ENCODE measurements at regions not wholly inside any gene's neighbourhood (a gene's known extent, or its start where the extent isn't known, plus 50 kb on each side); places are given as distances from the start of the nearest gene placed in this dataset.

DNA sequence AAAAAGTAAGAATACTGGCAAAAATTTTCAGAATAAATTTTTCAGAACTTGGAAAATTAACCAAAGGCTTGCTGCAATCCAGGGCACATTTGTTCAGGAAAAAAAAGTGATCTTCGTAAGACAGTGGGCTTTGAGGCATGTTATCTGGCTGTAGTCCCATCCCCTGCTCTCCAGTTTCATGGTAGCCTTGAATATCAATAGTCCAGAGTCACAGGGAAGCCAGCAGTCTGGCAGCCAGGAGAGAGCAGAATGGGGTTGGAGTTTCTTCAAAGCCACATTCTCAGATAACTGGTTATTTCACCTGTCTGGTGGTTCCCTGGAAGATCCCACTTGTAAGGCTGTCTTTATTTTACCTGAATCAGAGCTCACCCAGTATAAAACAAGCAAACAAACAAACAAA is 669.3 kb downstream of the MATN1 start:
- TF ChIP-seq, protein P1, sequence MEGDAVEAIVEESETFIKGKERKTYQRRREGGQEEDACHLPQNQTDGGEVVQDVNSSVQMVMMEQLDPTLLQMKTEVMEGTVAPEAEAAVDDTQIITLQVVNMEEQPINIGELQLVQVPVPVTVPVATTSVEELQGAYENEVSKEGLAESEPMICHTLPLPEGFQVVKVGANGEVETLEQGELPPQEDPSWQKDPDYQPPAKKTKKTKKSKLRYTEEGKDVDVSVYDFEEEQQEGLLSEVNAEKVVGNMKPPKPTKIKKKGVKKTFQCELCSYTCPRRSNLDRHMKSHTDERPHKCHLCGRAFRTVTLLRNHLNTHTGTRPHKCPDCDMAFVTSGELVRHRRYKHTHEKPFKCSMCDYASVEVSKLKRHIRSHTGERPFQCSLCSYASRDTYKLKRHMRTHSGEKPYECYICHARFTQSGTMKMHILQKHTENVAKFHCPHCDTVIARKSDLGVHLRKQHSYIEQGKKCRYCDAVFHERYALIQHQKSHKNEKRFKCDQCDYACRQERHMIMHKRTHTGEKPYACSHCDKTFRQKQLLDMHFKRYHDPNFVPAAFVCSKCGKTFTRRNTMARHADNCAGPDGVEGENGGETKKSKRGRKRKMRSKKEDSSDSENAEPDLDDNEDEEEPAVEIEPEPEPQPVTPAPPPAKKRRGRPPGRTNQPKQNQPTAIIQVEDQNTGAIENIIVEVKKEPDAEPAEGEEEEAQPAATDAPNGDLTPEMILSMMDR (IDR thresholded peaks at IDR 0.05; ENCODE audit: borderline replicate concordance, insufficient read depth, low read depth, low read length), result no peak
- H3K4me3 ChIP-seq (ENCODE audit: low read depth, low read length), result no peak overlapping the region

DNA sequence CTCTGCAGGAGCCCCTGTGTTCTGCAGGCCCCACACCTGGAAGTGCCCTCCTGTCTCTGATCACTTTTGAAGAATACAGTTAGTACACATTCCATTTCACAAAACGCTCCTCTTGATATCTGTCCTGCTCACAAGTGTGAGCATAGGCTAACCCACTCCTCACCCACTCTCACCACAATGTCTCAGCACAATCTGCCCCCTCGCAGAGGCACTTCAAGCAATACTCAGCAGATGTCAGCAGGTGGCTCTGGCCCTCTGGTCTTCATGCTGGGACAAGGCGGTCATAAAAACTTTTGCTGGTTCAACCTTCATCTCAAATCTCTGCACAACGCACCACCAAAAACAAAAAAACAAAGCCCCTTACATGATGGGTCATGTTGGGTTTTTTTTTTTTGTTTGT is 671.2 kb downstream of the MATN1 start:
- TF ChIP-seq, protein P1 (IDR thresholded peaks at IDR 0.05; ENCODE audit: borderline replicate concordance, insufficient read depth, low read depth, low read length), result no peak
- H3K4me3 ChIP-seq (ENCODE audit: low read depth, low read length), result no peak overlapping the region

DNA sequence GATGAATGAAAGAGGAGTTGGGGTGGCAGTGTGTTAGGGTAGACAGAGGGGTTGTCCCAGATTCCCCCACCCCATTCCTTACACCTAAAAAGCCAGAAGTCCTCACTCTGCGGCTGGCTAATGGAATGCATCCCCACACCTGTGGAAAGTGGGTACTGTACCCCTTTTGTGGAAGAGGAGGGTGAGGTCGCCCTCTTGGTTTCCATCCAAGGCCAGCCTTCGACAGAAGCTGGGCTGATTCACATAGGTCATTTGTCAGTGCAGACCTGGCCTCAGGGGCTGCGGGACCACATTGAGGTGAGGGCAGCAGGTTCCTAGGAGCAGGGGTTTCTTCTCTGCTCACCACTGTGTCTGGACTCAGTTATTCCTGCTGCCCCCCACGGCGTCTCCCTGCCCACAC is 671.6 kb downstream of the MATN1 start:
- TF ChIP-seq, protein P1 (IDR thresholded peaks at IDR 0.05; ENCODE audit: borderline replicate concordance, insufficient read depth, low read depth, low read length), result no peak
- no peak overlapping the region for H3K4me3 ChIP-seq (ENCODE audit: low read depth, low read length)

DNA sequence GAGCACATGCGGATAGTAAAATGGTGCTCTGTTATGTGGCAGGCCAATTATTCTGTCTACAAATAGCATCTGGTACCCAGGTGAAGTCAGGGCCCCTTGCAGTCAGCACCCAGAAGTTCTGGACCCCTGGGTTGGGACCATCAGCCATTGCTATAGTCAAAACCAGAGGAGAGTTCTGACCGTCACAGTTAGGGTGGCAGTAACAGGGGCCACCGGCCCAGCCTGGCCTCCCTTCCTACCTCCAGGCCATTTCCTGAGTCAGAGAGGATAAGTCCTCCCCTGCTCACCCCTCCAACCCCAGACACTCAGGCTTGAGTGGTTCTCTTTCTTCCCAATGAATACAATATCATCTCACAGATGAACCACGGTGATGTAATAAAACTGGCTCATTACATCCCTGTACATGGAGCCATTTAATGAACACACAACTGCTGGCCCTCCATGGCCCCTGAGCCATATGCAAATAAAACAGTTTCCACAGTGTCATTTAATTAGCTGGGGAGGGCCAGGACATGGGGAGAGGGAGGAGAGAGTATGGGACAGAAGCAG is 673.6 kb downstream of the MATN1 start:
- TF ChIP-seq, protein P1 (IDR thresholded peaks at IDR 0.05; ENCODE audit: borderline replicate concordance, insufficient read depth, low read depth, low read length), result no peak
- H3K4me3 ChIP-seq (ENCODE audit: low read depth, low read length), result no peak overlapping the region

DNA sequence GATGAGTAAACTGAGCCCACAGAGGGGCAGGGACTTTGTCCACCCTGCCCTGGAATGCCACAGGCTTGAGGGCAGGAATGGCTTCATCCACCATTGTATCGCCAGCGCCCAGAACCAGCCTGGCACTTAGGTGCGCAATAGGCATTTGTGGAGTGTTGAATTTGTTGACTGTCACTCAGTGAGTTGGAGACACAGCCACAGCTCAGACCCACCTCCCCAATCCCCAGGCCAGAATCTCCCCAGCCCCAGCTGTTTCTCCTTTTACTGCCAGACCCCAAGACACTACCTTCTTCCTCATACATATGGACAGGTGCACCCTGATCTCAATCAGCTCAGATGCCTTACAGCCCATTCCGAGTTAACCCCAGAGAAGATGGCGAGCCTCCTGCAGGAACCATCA is 674.5 kb downstream of the MATN1 start:
- no peak overlapping the region for H3K4me3 ChIP-seq (ENCODE audit: low read depth, low read length)
- TF ChIP-seq, protein P1 (IDR thresholded peaks at IDR 0.05; ENCODE audit: borderline replicate concordance, insufficient read depth, low read depth, low read length), result no peak

DNA sequence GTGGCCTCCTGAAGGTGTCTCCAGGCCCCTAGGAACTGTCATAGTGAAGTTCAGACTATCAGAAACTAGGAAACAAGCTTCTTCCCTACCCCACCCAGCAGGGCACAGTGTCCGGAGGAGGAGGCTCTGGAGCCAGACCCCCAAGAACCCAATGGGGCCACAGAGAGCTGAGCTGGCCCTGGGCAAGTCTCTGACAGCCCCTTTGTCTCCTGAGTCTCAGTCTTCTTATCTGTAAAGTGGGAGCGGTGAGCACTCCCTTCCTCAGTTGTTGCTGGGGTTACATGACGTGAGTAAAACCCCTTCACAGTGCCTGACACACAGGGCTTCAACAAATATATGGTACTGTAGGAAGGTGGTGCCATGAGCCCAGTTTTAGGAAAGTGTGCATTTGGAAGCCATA is 675.8 kb downstream of the MATN1 start:
- H3K4me3 ChIP-seq (ENCODE audit: low read depth, low read length), result no peak overlapping the region
- TF ChIP-seq, protein P1 (IDR thresholded peaks at IDR 0.05; ENCODE audit: borderline replicate concordance, insufficient read depth, low read depth, low read length), result no peak

DNA sequence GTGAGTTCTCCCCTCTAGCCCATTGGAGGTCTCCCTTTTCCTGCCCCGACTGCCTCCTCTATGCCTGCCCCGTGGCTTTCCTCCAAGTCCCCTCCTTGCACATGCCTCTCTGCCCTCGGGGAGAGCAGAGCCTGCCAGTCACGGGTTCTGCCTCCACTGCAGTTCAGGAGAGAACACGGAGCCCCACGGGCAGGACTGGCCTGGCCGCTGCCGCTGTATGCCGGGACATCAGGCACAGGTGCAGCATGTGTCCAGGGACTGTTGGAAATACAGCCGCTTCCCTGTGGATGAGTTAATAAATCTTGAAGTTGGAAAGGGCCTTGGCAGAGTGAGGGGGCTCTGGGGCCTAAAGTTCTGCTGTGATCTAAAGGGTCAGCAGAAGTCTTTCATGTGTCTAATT is 676.6 kb downstream of the MATN1 start:
- TF ChIP-seq, protein P1 (IDR thresholded peaks at IDR 0.05; ENCODE audit: borderline replicate concordance, insufficient read depth, low read depth, low read length), result no peak
- H3K4me3 ChIP-seq (ENCODE audit: low read depth, low read length), result no peak overlapping the region

Data from GM12875 (cell line).